Loucy (cell line): ENCODE measurements at regions not wholly inside any gene's neighbourhood (a gene's known extent, or its start where the extent isn't known, plus 50 kb on each side); places are given as distances from the start of the nearest gene placed in this dataset.

Experiments
- H2AFZ ChIP-seq: fragments of 200-600 bp; sonication (generic); 2 replicates; pipeline ENCODE4 v1.6.0; 2016; ENCODE audit warnings: antibody characterized with exemption, mild to moderate bottlenecking, low read length, moderate library complexity
- H3F3A ChIP-seq: fragments of 200-600 bp; 2 replicates; pipeline ENCODE4 v1.6.0; 2016; ENCODE audit warnings: antibody characterized with exemption, low read depth, mild to moderate bottlenecking
- H3K27me3 ChIP-seq: fragments of 200-600 bp; sonication (generic); 2 replicates; pipeline ENCODE4 v1.6.1; 2014; ENCODE audit warnings: low read length, mild to moderate bottlenecking; ENCODE audit not compliant: insufficient read depth, poor library complexity, severe bottlenecking
- H3K36me3 ChIP-seq: fragments of 200-600 bp; sonication (generic); 2 replicates; pipeline ENCODE4 v1.6.1; 2016; ENCODE audit warnings: low read length; ENCODE audit not compliant: insufficient read depth
- H3K4me1 ChIP-seq: fragments of 200-600 bp; sonication (generic); 2 replicates; pipeline ENCODE4 v1.5.1; 2014; ENCODE audit warnings: low read length, mild to moderate bottlenecking; ENCODE audit not compliant: insufficient read depth, poor library complexity, severe bottlenecking
- H3K4me2 ChIP-seq: fragments of 200-600 bp; sonication (generic); 2 replicates; pipeline ENCODE4 v1.6.0; 2014; ENCODE audit warnings: antibody characterized with exemption, low read length, low read depth, mild to moderate bottlenecking; ENCODE audit not compliant: poor library complexity, severe bottlenecking
- H3K4me3 ChIP-seq: fragments of 200-600 bp; sonication (generic); 2 replicates; pipeline ENCODE4 v1.5.1; 2014; ENCODE audit warnings: low read length, mild to moderate bottlenecking, mixed read lengths; ENCODE audit not compliant: poor library complexity, severe bottlenecking
- H3K79me2 ChIP-seq: fragments of 200-600 bp; sonication (generic); 2 replicates; pipeline ENCODE4 v1.6.1; 2014; ENCODE audit warnings: low read length; ENCODE audit not compliant: insufficient read depth
- H3K9ac ChIP-seq: fragments of 200-600 bp; sonication (generic); 2 replicates; pipeline ENCODE4 v1.6.0; 2014; ENCODE audit warnings: mild to moderate bottlenecking, low read depth, low read length, moderate library complexity; ENCODE audit not compliant: poor library complexity, severe bottlenecking
- H3K9me2 ChIP-seq: fragments of 200-600 bp; sonication (generic); replicated peaks from 2 replicates; pipeline ENCODE4 v1.6.1; 2016; ENCODE audit warnings: low read depth, low read length, mixed read lengths
- H3K9me3 ChIP-seq: fragments of 200-600 bp; sonication (generic); 2 replicates; pipeline ENCODE4 v1.6.1; 2014; ENCODE audit warnings: mild to moderate bottlenecking, antibody characterized with exemption, low read length, low read depth; ENCODE audit not compliant: insufficient read depth
- H4K20me1 ChIP-seq: fragments of 200-600 bp; sonication (generic); 2 replicates; pipeline ENCODE4 v1.6.0; 2014; ENCODE audit warnings: antibody characterized with exemption, low read length, mild to moderate bottlenecking; ENCODE audit not compliant: insufficient read depth, poor library complexity, severe bottlenecking
- EZH2phosphoT487 ChIP-seq: fragments of 200-600 bp; IDR thresholded peaks from 2 replicates; pipeline ENCODE4 v1.6.1; 2018; ENCODE audit warnings: antibody characterized with exemption, mild to moderate bottlenecking, moderate library complexity, borderline replicate concordance
- TF ChIP-seq, protein P1 (sequence below): fragments of 200-600 bp; sonication (generic); conservative IDR thresholded peaks from 2 replicates; pipeline ENCODE4 v1.5.1; 2014; ENCODE audit warnings: mild to moderate bottlenecking, antibody characterized with exemption, low read length

DNA sequence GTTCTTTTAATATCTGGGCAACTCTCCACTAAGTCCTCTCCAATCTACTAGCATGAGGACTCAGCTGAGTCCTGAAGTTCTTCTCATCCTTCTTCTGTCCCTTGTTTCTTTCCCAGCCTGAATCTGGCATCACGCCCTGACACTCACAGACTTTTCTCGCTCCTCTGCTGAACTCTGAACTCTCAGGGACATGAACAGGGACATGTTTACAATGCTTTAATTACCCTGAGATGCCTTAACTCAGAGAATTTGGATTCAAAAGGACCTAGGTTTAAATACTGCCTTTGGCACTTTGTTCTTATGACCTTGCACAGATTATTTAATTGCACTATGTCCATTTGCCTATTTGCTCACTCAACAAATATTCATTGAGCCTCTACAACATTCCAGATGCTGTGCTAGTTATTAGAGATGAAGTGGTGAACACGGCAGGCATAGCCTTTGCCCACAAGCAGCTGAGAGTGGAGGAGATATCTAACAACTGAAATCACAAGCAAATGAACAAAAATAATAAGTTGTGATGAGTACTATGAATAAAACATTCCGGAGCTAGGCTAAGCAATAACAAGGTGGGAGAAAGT is 106.0 kb downstream of the ADRB2 start:
- no peaks in the 10 kb centered on the region for H3K36me3 ChIP-seq
- H3F3A ChIP-seq, result no peaks in the 10 kb centered on the region
- H4K20me1 ChIP-seq, result no peaks in the 10 kb centered on the region
- H3K79me2 ChIP-seq, result no peaks in the 10 kb centered on the region
- no peak overlapping the region for H3K9ac ChIP-seq
- no peaks in the 10 kb centered on the region for H3K4me1 ChIP-seq
- no peaks in the 10 kb centered on the region for H3K9me3 ChIP-seq
- H3K4me3 ChIP-seq, result no peak overlapping the region
- TF ChIP-seq EZH2phosphoT487, result no peak
- TF ChIP-seq, protein P1, sequence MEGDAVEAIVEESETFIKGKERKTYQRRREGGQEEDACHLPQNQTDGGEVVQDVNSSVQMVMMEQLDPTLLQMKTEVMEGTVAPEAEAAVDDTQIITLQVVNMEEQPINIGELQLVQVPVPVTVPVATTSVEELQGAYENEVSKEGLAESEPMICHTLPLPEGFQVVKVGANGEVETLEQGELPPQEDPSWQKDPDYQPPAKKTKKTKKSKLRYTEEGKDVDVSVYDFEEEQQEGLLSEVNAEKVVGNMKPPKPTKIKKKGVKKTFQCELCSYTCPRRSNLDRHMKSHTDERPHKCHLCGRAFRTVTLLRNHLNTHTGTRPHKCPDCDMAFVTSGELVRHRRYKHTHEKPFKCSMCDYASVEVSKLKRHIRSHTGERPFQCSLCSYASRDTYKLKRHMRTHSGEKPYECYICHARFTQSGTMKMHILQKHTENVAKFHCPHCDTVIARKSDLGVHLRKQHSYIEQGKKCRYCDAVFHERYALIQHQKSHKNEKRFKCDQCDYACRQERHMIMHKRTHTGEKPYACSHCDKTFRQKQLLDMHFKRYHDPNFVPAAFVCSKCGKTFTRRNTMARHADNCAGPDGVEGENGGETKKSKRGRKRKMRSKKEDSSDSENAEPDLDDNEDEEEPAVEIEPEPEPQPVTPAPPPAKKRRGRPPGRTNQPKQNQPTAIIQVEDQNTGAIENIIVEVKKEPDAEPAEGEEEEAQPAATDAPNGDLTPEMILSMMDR, result no peak
- H3K27me3 ChIP-seq, result no peaks in the 10 kb centered on the region
- no peak overlapping the region for H2AFZ ChIP-seq
- H3K4me2 ChIP-seq, result no peak overlapping the region
- no peaks in the 10 kb centered on the region for H3K9me2 ChIP-seq

DNA sequence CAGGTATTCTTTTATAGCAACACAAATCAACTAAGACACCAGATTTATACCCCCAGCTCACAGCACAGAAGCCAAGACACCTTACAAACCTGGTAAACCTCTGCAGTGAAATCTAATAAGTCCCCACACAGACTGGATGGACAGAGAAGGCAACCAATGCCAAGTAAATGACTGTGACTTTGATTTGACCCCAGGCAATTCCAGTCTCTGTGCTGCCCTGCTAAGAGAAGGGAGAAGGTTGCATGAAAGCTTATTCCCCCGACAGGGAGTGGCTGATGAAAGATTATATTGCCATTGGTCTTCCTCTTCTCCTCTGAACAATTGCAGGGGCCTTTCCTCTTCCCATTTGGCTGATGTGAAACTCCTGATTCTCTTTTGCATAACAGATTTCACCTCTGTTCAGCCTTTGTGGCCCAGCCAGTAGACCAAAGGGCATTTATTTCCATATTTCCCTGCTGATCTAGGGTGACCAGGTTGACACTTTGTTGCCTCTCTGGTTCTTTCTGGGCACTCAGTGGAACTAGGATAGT is 107.6 kb downstream of the ADRB2 start:
- Histone ChIP-seq H3K27me3 (no peaks in the 10 kb centered on the region), H3K9ac (no peak overlapping the region), H3K4me2 (no peak overlapping the region), H3K9me2 (no peaks in the 10 kb centered on the region), H3K9me3 (no peaks in the 10 kb centered on the region), H3F3A (no peaks in the 10 kb centered on the region), H3K79me2 (no peaks in the 10 kb centered on the region), H3K4me3 (no peak overlapping the region), H3K4me1 (no peaks in the 10 kb centered on the region), H4K20me1 (no peaks in the 10 kb centered on the region), H2AFZ (no peak overlapping the region), H3K36me3 (no peaks in the 10 kb centered on the region)
- no peak for TF ChIP-seq EZH2phosphoT487
- TF ChIP-seq, protein P1, result no peak

DNA sequence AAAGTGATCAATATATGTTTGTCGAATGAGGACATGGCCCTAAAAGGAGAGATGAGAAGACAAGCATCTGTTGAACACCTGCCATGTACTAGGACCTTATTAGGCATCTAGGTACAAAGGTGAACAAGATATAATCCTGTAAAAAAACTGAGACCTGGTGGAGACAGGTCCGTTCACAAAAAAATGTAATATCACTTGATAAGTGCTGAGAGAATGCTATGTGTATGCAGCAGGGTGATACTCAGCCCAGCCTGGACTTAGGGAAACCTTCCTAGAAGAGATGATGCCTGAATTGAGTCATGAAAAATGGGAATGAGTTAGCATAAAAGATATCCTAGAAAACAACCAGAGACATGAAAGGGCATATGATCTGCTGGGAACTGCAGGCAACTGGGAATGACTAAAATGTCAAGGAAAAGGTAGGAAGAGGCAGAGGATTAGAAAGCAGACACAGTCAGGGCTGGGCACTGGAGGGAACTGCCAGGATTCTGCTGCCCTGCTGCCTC is 108.5 kb downstream of the ADRB2 start:
- no peaks in the 10 kb centered on the region for H3K27me3 ChIP-seq
- H2AFZ ChIP-seq, result no peak overlapping the region
- no peak overlapping the region for H3K4me3 ChIP-seq
- H3K4me2 ChIP-seq, result no peak overlapping the region
- no peak for TF ChIP-seq EZH2phosphoT487
- TF ChIP-seq, protein P1, result no peak
- H3F3A ChIP-seq, result no peaks in the 10 kb centered on the region
- no peak overlapping the region for H3K9ac ChIP-seq
- no peaks in the 10 kb centered on the region for H4K20me1 ChIP-seq
- H3K4me1 ChIP-seq, result no peaks in the 10 kb centered on the region
- H3K9me3 ChIP-seq, result no peaks in the 10 kb centered on the region
- H3K9me2 ChIP-seq, result no peaks in the 10 kb centered on the region
- H3K79me2 ChIP-seq, result no peaks in the 10 kb centered on the region
- no peaks in the 10 kb centered on the region for H3K36me3 ChIP-seq
